GM18505 (cell line): ENCODE measurements at regions not wholly inside any gene's neighbourhood (a gene's known extent, or its start where the extent isn't known, plus 50 kb on each side); places are given as distances from the start of the nearest gene placed in this dataset.

Experiments
- ATAC-seq: cut with Tn5 transposase; IDR thresholded peaks from one replicate; pipeline ENCODE4 v1.9.1; 2021; ENCODE audit not compliant: unreplicated experiment
- POLR2A ChIP-seq: IDR thresholded peaks from 4 replicates; pipeline ENCODE4 v1.6.1; 2011; ENCODE audit warnings: borderline replicate concordance; ENCODE audit not compliant: insufficient read depth, insufficient read length; ENCODE audit errors: extremely low read depth

DNA sequence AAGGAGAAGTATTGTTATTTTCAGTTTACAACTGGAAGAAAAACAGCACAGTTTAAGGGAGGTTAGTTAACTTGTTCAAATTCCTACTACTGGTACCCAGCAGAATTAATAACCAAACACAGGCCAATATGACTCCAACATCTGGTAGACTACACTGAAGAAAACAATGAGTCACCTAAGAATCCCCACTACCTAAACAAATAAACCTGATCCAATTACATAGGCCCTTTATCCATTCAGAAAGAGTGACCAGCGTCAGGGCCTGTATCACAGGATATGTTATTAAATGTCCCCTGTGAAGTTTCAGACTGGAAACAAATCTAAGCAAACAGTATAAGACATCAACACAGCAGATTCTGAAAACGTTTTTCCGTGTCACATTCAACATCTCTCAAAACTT lies 492.5 kb upstream of the INTU start:
- TF ChIP-seq POLR2A, result no peak
- ATAC-seq, result no peak

DNA sequence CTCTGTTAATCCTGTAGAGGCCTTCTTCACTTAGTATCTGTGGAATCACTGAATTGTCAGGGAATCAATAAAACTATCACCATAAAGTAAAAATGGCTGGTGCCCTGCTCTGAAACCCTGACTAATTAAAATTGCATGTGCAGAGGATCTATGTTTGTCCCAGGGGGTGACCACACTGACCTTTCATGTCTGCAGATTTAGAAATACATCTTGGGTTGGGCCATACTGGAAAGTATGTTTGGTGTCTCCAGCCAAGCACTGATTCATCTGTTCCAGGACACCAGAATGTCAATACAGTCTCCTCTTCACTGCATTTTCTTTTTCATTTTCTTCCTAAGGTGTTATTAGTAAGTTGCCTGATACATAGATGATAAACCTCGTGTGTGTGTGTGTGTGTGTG lies 490.9 kb upstream of the INTU start:
- no peak for ATAC-seq
- TF ChIP-seq POLR2A, result no peak

DNA sequence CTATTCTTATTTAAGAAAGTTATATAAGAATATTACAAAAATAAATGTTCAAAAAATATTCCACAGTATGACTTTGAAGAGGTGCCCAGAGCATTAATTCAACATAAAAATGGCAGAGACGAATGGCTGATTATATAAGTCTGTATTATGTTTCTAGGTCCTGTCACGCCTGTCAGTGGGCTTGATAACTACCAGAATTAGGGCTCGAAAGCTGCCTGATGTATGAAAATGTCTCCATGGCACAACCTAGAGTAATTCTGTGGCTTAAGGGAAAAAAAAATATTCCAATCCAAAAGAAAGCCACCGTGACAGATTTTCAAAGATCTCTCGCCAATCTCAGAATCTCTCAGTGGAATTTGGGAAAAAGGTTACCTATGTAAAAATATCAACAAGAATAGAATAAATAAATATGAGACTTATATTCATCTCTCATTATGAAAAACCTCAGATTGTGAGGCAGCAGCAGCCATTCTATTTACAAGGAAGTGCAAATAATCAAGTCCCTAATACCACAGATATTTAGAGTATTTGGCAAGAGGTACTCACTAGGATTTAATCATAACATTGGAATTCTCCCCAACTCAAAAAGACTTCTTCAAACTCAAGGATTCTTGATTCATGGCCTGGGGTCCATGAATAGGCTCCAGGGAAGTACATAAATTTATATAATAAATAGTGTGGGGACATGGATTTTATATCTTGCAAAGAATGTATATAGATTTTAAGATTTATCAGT lies 489.1 kb upstream of the INTU start:
- no peak for TF ChIP-seq POLR2A
- no peak for ATAC-seq

DNA sequence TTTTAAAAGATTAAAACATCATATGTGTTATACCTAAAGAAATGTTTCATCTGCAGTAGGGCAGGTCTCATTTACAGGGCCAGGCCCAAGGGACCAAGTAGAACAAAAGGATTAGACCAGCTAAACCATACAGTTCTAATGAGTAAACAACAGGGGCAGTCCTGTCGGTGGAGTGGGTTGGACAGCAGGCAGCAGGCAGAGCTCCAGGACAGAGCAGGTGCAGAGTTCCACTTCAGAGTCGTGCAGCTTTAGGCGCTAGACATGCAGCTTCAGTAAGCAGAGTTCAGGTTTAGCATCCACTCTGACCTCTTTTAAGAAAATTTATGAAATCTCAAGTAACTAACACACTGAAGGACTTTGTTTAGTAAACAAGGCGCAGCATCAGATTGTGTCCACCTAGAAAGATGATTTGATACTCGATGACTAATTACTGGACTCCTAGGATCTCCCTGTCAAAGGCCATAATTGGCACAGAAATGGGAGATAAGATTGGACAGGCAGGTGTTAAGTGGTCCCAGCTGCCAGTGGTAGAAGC lies 487.7 kb upstream of the INTU start:
- no peak for ATAC-seq

GRCh38 chr4:127148165-127148564 lies 484.6 kb upstream of the INTU start:
- TF ChIP-seq POLR2A, result no peak
- no peak for ATAC-seq

More for the DNA sequence above, 487.7 kb upstream of the INTU start:
- TF ChIP-seq POLR2A, result no peak

DNA sequence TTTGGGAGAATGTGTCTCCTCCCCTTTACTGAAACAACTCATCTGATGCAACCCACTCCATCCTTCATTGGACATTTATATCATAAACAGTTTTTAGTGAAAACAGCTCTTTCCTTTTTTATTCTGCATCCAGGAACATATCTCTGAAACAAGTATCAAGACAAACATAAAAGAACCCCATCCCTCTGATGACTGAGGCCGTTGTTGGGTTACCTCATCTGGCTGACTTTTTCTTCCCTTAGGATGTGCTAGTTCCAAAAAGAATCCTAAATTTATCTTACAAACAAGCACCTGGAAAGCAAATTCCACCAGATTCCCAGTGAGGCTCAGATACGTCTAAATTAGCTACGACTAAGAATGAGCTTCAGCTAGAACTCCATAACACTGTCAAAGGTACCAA lies 483.7 kb upstream of the INTU start:
- no peak for ATAC-seq
- TF ChIP-seq POLR2A, result no peak

DNA sequence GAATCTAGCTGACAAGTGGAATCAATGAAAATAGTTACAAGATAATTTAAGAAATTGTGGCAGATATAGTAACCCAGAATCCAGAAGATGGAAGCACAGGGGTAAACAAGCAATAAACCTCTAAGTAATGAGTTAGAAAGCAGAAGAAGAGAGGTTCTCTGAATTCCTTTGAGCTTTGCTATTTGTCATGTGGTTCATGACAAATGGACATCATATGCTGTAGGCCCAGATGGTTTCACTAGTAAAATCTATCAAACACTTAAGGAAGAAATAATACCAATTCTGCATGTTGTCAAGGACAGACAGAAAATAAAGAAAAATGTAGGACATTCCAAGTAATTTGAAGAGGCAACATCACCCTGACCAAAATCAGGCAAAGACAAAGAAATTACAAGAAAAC lies 480.8 kb upstream of the INTU start:
- no peak for ATAC-seq
- TF ChIP-seq POLR2A, result no peak

DNA sequence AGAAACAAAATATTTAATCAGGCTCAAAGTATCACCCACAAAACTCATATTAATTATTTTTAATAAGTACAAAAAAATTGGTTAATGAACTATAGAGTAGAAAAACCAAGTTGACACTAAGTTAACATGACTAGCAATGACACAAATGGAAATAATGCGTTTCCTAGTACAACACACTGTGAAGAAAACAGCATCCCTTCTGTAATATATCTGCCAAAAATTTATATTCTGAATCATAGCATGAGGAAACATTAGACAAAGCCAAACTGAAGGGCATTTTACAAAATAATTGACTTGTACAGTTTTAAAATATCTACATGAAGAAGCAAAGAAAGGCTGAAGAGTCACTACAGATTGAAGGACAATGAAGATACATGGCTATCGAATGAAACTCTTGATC lies 477.6 kb upstream of the INTU start:
- no peak for ATAC-seq
- TF ChIP-seq POLR2A, result no peak

DNA sequence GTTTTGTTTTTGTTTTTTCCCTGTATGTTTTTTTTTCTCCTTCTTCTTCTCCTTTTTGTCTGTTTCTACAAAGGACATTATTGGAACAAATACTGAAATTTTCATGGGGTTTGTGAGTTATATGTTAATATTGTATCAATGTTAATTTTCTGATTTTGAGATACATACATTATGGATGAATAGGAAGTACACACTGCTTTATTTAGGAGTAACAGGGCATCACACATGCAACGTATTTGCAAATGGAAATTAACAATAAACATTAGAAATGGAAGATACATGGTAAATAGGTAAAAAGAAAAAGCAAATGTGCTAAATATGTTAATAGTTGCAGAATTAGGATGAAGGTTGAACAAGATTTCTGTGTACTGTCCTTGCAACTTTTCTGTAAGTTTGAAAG lies 477.2 kb upstream of the INTU start:
- no peak for ATAC-seq
- TF ChIP-seq POLR2A, result no peak

DNA sequence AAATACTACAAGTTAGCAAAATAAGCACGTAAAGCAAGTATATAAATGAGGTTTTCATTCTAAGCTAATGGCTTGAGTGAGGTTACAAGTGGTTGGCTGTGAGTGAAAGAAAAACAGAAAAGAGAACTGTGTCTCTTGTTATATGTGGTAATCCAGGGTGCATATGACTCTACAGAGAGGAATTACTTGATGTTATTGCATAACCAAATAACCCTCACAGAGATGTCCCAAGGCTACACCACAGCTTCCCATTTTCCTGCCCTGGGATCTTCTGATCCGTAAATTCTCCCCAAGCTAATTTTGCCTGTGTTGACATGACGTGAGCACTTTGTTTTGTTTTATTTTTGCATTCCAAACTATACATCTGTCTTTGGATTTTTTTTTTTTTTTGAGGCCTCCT lies 470.0 kb upstream of the INTU start:
- ATAC-seq, result no peak
- no peak for TF ChIP-seq POLR2A

GRCh38 chr4:127165971-127166370 lies 466.8 kb upstream of the INTU start:
- no peak for ATAC-seq
- no peak for TF ChIP-seq POLR2A

DNA sequence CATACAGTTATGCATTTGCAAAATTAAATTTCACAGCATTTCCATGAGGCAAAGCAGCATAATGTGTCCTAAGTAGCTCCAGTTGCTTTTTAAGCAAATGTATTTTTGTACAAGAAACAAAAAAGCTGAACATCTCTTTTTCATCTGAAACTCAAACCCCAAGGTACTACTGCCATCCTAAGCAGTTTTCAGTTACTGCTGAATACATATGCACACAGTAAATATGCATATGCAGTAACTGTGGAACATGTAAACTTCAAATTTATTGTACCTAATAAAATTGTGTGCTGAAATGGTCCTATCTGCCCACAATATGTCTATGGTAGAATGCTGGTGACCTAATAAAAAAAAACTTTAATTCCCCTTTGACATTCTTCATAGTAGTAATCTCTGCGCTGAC lies 458.6 kb upstream of the INTU start:
- no peak for TF ChIP-seq POLR2A
- ATAC-seq, result no peak

DNA sequence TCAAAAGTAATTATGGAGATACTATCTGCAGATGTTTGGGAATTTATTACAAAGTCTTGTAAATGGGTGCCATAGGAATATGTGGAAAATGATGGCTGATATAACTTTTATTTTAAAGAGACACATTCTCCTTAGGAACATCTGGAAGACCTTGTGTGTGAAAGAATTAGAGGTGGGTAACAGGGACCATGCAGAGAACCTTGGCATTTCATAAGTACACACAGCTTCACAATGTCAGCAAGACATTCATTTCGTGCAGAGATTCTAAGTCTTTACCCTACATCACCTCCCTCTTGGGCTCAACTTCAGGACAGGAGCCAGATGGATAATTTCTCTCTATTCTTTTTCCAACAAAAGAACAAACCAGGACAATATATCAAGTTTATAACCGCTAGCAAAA lies 458.1 kb upstream of the INTU start:
- no peak for ATAC-seq
- no peak for TF ChIP-seq POLR2A

GRCh38 chr4:127179256-127180087 lies 453.3 kb upstream of the INTU start:
- no peak for ATAC-seq

DNA sequence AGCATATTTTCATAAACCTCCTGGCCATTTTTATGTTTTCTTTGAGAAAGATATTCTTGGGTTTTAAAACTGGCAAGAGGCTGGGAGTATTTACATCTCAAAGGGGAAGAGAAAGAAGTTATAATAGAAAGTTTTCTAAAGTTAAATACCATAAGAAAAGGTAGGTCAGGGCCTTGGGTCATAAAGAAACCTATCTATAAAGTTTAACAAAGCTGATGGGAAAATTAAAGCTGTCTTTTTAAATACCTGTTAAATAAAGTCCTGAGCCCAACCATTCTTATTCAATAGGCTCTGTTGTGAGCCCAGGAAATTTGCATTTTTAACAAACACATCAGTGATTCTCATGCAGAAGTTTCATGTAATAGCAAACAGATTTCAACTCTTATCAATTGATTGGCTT lies 451.8 kb upstream of the INTU start:
- ATAC-seq, result no peak
- no peak for TF ChIP-seq POLR2A

More at GRCh38 chr4:127179256-127180087, 453.3 kb upstream of the INTU start:
- no peak for TF ChIP-seq POLR2A

GRCh38 chr4:127182687-127183086 lies 450.1 kb upstream of the INTU start:
- TF ChIP-seq POLR2A, result no peak
- ATAC-seq, result no peak
